Suprapubic skin (tissue), 4 donors: ENCODE measurements at regions not wholly inside any gene's neighbourhood (a gene's known extent, or its start where the extent isn't known, plus 50 kb on each side); places are given as distances from the start of the nearest gene placed in this dataset.

Experiments
- CTCF ChIP-seq, 2 donors: fragments of 200-600 bp in 1 of 2; fragments of 450-650 bp in 1 of 2; sonication (generic) in 1 of 2; IDR thresholded peaks; one replicate each; pipeline ENCODE4 v1.5.1; 2016 to 2019; ENCODE audit warnings: antibody characterized with exemption in 2 of 2, mild to moderate bottlenecking in 1 of 2, moderate library complexity in 1 of 2
- EP300 ChIP-seq: sonication (generic); formaldehyde crosslinking; IDR thresholded peaks from one replicate; pipeline ENCODE4 v1.6.1; 2017; ENCODE audit warnings: antibody characterized with exemption
- POLR2A ChIP-seq, 2 donors: fragments of 450-650 bp; IDR thresholded peaks; one replicate each; pipeline ENCODE4 v1.6.1; 2017; ENCODE audit warnings: antibody characterized with exemption in 2 of 2, mild to moderate bottlenecking in 2 of 2, moderate library complexity in 2 of 2
- POLR2AphosphoS5 ChIP-seq, 3 donors: sonication (generic); formaldehyde crosslinking; IDR thresholded peaks; one replicate each; pipeline ENCODE4 v1.6.1; 2017; ENCODE audit warnings: antibody characterized with exemption in 3 of 3

DNA sequence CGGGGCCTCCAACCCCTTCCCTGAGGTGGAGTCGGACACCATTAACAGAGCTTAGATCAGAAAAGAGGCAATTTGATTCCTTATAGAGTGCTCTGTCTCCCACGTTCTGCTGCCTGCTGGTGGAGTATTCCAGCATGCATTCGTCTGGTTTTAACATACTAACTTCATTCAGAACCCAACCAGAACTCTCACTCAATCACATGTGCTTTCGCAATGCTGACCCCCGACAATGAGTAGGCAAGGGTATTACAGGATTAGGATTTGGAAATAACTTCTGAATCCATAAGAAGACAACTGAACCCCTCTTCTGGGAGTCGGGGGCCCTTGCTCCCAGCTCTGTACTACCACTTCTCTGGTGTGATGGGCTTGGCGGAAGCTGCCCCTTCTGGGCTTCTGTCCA lies 55.7 kb upstream of the HABP2 start:
- TF ChIP-seq CTCF (IDR thresholded peaks at IDR 0.05), result no peak
- no peak for TF ChIP-seq POLR2A (IDR thresholded peaks at IDR 0.05)
- TF ChIP-seq EP300, result no peak
- TF ChIP-seq POLR2AphosphoS5 (IDR thresholded peaks at IDR 0.05), result no peak
